GM23248 (cell line): ENCODE measurements at regions not wholly inside any gene's neighbourhood (a gene's known extent, or its start where the extent isn't known, plus 50 kb on each side); places are given as distances from the start of the nearest gene placed in this dataset.

Experiments
- EZH2 ChIP-seq: fragments of 200-600 bp; sonication (generic); IDR thresholded peaks from 2 replicates; pipeline ENCODE4 v1.6.1; 2018; ENCODE audit warnings: antibody characterized with exemption, mild to moderate bottlenecking; ENCODE audit not compliant: insufficient read depth, poor library complexity, severe bottlenecking
- EZH2phosphoT487 ChIP-seq: fragments of 200-600 bp; sonication (generic); IDR thresholded peaks from 2 replicates; pipeline ENCODE4 v1.6.1; 2018; ENCODE audit warnings: antibody characterized with exemption, moderate library complexity, mild to moderate bottlenecking, low read depth; ENCODE audit not compliant: insufficient read depth

DNA sequence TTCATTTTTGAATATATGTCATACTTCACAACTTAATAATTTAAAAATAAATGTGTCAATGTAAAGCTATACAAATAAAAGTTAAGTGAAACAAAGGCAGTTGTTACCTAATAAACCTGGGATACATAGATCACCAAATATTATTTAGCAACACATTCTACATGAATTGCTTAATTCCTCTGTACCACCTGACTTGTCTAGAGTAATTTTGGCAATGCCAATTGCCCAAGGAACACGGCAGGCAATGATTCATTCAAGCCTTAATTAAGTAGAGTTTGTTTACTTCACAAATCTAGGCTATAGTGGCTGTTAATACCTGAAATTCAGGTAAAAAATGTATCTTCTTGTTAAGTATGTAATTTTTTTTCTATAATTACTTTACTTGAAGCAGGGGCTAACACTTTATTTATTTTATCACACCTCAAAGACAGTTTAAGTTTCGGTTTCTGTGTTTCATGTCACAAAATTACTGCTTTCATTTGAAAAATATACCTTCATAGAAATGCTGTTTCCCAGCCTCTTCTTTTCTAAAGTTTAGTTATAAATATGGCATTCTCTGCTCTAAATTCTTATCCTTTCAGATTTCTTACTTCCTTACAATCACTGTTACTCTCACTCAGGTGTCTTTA, 705.7 kb downstream of the SLITRK5 start:
- no peak for TF ChIP-seq EZH2
- no peak for TF ChIP-seq EZH2phosphoT487
